GM23338 (cell line): ENCODE measurements at regions not wholly inside any gene's neighbourhood (a gene's known extent, or its start where the extent isn't known, plus 50 kb on each side); places are given as distances from the start of the nearest gene placed in this dataset.

Source experiments
- CTCF ChIP-seq, 2 experiments: fragments of 200-600 bp in 1 of 2; sonication (generic) in 1 of 2; conservative IDR thresholded peaks; 2 replicates each; pipeline versions ENCODE4 v1.5.1 to v1.6.1; 2016 to 2017; ENCODE audit warnings: antibody characterized with exemption in 2 of 2, low read depth in 2 of 2, mild to moderate bottlenecking in 2 of 2, moderate library complexity in 1 of 2
- EZH2 ChIP-seq: fragments of 200-600 bp; sonication (generic); IDR thresholded peaks from one replicate; pipeline ENCODE4 v1.8.0; 2017; ENCODE audit warnings: antibody characterized with exemption, mild to moderate bottlenecking, low read depth; ENCODE audit not compliant: unreplicated experiment
- POLR2AphosphoS5 ChIP-seq: IDR thresholded peaks from 2 replicates; pipeline ENCODE4 v1.6.1; 2016; ENCODE audit warnings: antibody characterized with exemption, low read depth

GRCh38 chr7:22649686-22650085 lies 77.3 kb upstream of the IL6 start:
- TF ChIP-seq CTCF (conservative IDR thresholded peaks at IDR 0.05; ENCODE audit: low read depth in 2 of 2) (no peak), EZH2 (no peak), POLR2AphosphoS5 (no peak)
